Keratinocyte (primary cell): ENCODE measurements at regions not wholly inside any gene's neighbourhood (a gene's known extent, or its start where the extent isn't known, plus 50 kb on each side); places are given as distances from the start of the nearest gene placed in this dataset.

ENCODE experiments used
- DNase-seq: peaks from one replicate; pipeline ENCODE4 v3.0.0-alpha.2; 2011; ENCODE audit warnings: low read depth, missing footprints, low spot score
- FAIRE-seq: peaks from 2 replicates; lab custom pipeline; 2011; peaks lifted over from hg19 to GRCh38; lab: Jason Lieb, UNC
- H2AFZ ChIP-seq: 2 replicates; pipeline ENCODE4 v1.6.0; 2012; ENCODE audit warnings: low read length, control low read depth, inconsistent platforms; ENCODE audit not compliant: control insufficient read depth
- H3K27ac ChIP-seq: 2 replicates; pipeline ENCODE4 v1.5.1; 2011; ENCODE audit warnings: low read length; ENCODE audit not compliant: control insufficient read depth, insufficient read depth
- H3K27me3 ChIP-seq: 3 replicates; pipeline ENCODE4 v1.6.0; 2011; ENCODE audit warnings: low read length; ENCODE audit not compliant: control insufficient read depth, insufficient read depth; ENCODE audit errors: extremely low read depth
- H3K36me3 ChIP-seq, 2 experiments: 2 replicates in 1 of 2; 3 replicates in 1 of 2; pipeline ENCODE4 v1.5.1; 2011; ENCODE audit warnings: low read length in 2 of 2, mild to moderate bottlenecking in 1 of 2; ENCODE audit not compliant: control insufficient read depth in 2 of 2, insufficient read depth in 2 of 2; ENCODE audit errors: extremely low read depth in 1 of 2
- H3K4me1 ChIP-seq: 3 replicates; pipeline ENCODE4 v1.5.1; 2011; ENCODE audit warnings: low read length; ENCODE audit not compliant: control insufficient read depth, insufficient read depth; ENCODE audit errors: extremely low read depth
- H3K4me2 ChIP-seq: 3 replicates; pipeline ENCODE4 v1.6.0; 2011; ENCODE audit warnings: low read depth, low read length; ENCODE audit not compliant: control insufficient read depth, insufficient read depth; ENCODE audit errors: extremely low read depth
- H3K4me3 ChIP-seq, 3 experiments: fragments of 200-600 bp in 1 of 3; sonication (generic) in 1 of 3; 2 replicates in 2 of 3; 3 replicates in 1 of 3; pipeline ENCODE4 v1.5.1; 2011 to 2016; ENCODE audit warnings: low read length in 3 of 3, mild to moderate bottlenecking in 3 of 3, control low read depth in 2 of 3, inconsistent platforms in 1 of 3, low read depth in 1 of 3, mixed read lengths in 1 of 3, mixed run types in 1 of 3, moderate library complexity in 1 of 3; ENCODE audit not compliant: control insufficient read depth in 2 of 3, insufficient read depth in 2 of 3; ENCODE audit errors: extremely low read depth in 1 of 3
- H3K79me2 ChIP-seq: 2 replicates; pipeline ENCODE4 v1.6.0; 2012; ENCODE audit warnings: low read length; ENCODE audit not compliant: control insufficient read depth, insufficient read depth
- H3K9ac ChIP-seq: 3 replicates; pipeline ENCODE4 v1.6.0; 2011; ENCODE audit warnings: low read length; ENCODE audit not compliant: control insufficient read depth, insufficient read depth; ENCODE audit errors: extremely low read depth
- H3K9me1 ChIP-seq: 3 replicates; pipeline ENCODE4 v1.6.0; 2011; ENCODE audit warnings: low read length; ENCODE audit not compliant: control insufficient read depth, insufficient read depth; ENCODE audit errors: extremely low read depth
- H3K9me3 ChIP-seq: 2 replicates; pipeline ENCODE4 v1.5.1; 2012; ENCODE audit warnings: low read depth, low read length; ENCODE audit not compliant: control insufficient read depth
- H4K20me1 ChIP-seq: 3 replicates; pipeline ENCODE4 v1.6.0; 2011; ENCODE audit warnings: low read length; ENCODE audit not compliant: control insufficient read depth, insufficient read depth; ENCODE audit errors: extremely low read depth
- EZH2 ChIP-seq: IDR thresholded peaks from one replicate; pipeline ENCODE4 v1.6.1; 2012; ENCODE audit warnings: inconsistent platforms, mild to moderate bottlenecking, low read length, moderate library complexity
- dilution Hi-C: fragments of 300-500 bp; cut with MboI; formaldehyde crosslinking; loops from one replicate; pipeline ENCODE4 v1.7.0; 2020; ENCODE audit warnings: low sequenced_read_pairs; ENCODE audit not compliant: extremely low pct_ligation_motif_present
- TF ChIP-seq, protein P1 (sequence below), 3 experiments: IDR thresholded peaks in 1 of 3; conservative IDR thresholded peaks in 1 of 3; optimal IDR thresholded peaks in 1 of 3; 2 replicates in 2 of 3; 3 replicates in 1 of 3; pipeline versions ENCODE3 to v1.5.1; 2011; ENCODE audit warnings: low read length in 3 of 3, mild to moderate bottlenecking in 3 of 3, moderate library complexity in 2 of 3, control low read depth in 1 of 3, inconsistent platforms in 1 of 3; ENCODE audit not compliant: insufficient read depth in 2 of 3; ENCODE audit errors: extremely low read depth in 1 of 3

GRCh38 chr10:128825626-128826025 is 641.4 kb upstream of the MGMT start:
- dilution Hi-C loops = no loop called here
- FAIRE-seq = no peak
- no peaks in the 10 kb centered on the region for H3K36me3 ChIP-seq
- no peaks in the 10 kb centered on the region for H3K79me2 ChIP-seq
- H3K9ac ChIP-seq = no peak overlapping the region
- no peaks in the 10 kb centered on the region for H3K9me1 ChIP-seq
- TF ChIP-seq, protein P1, sequence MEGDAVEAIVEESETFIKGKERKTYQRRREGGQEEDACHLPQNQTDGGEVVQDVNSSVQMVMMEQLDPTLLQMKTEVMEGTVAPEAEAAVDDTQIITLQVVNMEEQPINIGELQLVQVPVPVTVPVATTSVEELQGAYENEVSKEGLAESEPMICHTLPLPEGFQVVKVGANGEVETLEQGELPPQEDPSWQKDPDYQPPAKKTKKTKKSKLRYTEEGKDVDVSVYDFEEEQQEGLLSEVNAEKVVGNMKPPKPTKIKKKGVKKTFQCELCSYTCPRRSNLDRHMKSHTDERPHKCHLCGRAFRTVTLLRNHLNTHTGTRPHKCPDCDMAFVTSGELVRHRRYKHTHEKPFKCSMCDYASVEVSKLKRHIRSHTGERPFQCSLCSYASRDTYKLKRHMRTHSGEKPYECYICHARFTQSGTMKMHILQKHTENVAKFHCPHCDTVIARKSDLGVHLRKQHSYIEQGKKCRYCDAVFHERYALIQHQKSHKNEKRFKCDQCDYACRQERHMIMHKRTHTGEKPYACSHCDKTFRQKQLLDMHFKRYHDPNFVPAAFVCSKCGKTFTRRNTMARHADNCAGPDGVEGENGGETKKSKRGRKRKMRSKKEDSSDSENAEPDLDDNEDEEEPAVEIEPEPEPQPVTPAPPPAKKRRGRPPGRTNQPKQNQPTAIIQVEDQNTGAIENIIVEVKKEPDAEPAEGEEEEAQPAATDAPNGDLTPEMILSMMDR (optimal IDR thresholded peaks at IDR 0.05 in 1 of 3, IDR thresholded peaks at IDR 0.05 in 1 of 3, conservative IDR thresholded peaks at IDR 0.05 in 1 of 3; ENCODE audit: extremely low read depth in 1 of 3, insufficient read depth in 2 of 3, low read length in 3 of 3) = no peak
- no peak for TF ChIP-seq EZH2
- H3K4me2 ChIP-seq = no peak overlapping the region
- no peaks in the 10 kb centered on the region for H3K27me3 ChIP-seq
- no peaks in the 10 kb centered on the region for H4K20me1 ChIP-seq
- H3K9me3 ChIP-seq = peaks cover 2% of the 10 kb centered on the region
- no peak overlapping the region for H2AFZ ChIP-seq
- no peak overlapping the region for H3K4me3 ChIP-seq
- no peak overlapping the region for H3K27ac ChIP-seq
- DNase-seq = no peak
- no peaks in the 10 kb centered on the region for H3K4me1 ChIP-seq

DNA sequence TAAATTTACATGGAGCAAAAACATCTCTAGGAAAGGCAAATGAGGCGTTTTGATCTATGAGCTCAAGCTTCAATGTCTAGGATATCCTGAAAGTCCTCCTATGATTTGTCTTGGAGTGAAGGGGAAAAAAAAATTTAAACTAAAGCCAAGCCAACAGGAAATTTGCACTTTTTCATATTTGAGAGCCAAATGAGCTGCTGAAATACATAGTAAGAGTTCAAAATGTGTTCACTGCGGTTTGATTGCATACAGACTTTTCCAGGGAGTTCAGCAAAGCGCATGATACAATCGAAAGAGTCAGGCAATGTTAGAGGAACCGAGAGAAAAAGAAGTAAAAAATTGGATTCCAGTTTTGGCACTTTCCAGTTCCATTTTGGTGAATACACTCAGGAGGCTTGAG is 633.4 kb upstream of the MGMT start:
- DNase-seq (no peak), FAIRE-seq (no peak)
- no peak overlapping the region for H2AFZ ChIP-seq
- H3K27me3 ChIP-seq = no peaks in the 10 kb centered on the region
- H3K9me3 ChIP-seq = no peaks in the 10 kb centered on the region
- H3K4me3 ChIP-seq = no peak overlapping the region
- H3K9ac ChIP-seq = no peak overlapping the region
- H3K36me3 ChIP-seq = no peaks in the 10 kb centered on the region
- no peak for TF ChIP-seq EZH2
- TF ChIP-seq, protein P1 (optimal IDR thresholded peaks at IDR 0.05 in 1 of 3, IDR thresholded peaks at IDR 0.05 in 1 of 3, conservative IDR thresholded peaks at IDR 0.05 in 1 of 3; ENCODE audit: extremely low read depth in 1 of 3, insufficient read depth in 2 of 3, low read length in 3 of 3) = no peak
- no peaks in the 10 kb centered on the region for H4K20me1 ChIP-seq
- H3K27ac ChIP-seq = no peak overlapping the region
- H3K4me1 ChIP-seq = no peaks in the 10 kb centered on the region
- H3K9me1 ChIP-seq = no peaks in the 10 kb centered on the region
- no peaks in the 10 kb centered on the region for H3K79me2 ChIP-seq
- H3K4me2 ChIP-seq = no peak overlapping the region
- dilution Hi-C loops = no loop called here
